ENCODE measurements at regions not wholly inside any gene's neighbourhood (a gene's known extent, or its start where the extent isn't known, plus 50 kb on each side); places are given as distances from the start of the nearest gene placed in this dataset.
"Not testable (repeated sequence)": the region's sequence is repeated elsewhere in the genome, so short reads cannot be mapped to it uniquely, and the experiment has no call there.

- no peak overlapping the region for H3K9ac ChIP-seq
- 0% methylated on average over 3 of the region's 3 CpGs for WGBS (ENCODE audit: low lambda C conversion rate)
- H3K9me3 ChIP-seq = no peaks in the 10 kb centered on the region
- peak; percentile 60 for DNase-seq
- no peaks in the 10 kb centered on the region for H3K79me2 ChIP-seq (ENCODE audit: insufficient read depth)
- POLR2A ChIA-PET = interaction anchor here (1.2 kb wide), 1 partner anchor 310 kb away, joined by 3 read pairs; no protein-coding TSS in a partner anchor
- no peaks in the 10 kb centered on the region for H4K20me1 ChIP-seq (ENCODE audit: insufficient read depth)
- no peaks in the 10 kb centered on the region for H3F3A ChIP-seq (replicated peaks; ENCODE audit: insufficient read depth)
- H2AFZ ChIP-seq (ENCODE audit: low read depth) = no peak overlapping the region
- no peak overlapping the region for H3K4me2 ChIP-seq
- H3K4me1 ChIP-seq (ENCODE audit: control insufficient read depth in 1 of 2, insufficient read depth in 2 of 2, low read depth in 1 of 2, low read length in 1 of 2) = peaks cover 0 to 9% of the 10 kb centered on the region in 2 experiments; a peak in 1 of 4 replicates
- no peak for TF ChIP-seq GABPA (IDR thresholded peaks at IDR 0.05; ENCODE audit: low read depth)
- TF ChIP-seq REST (IDR thresholded peaks at IDR 0.05; ENCODE audit: low read depth, low read length) = no peak
- no peak for TF ChIP-seq NRF1 (IDR thresholded peaks at IDR 0.05; ENCODE audit: low read depth, low read length)
- TF ChIP-seq GATA2 (CRISPR knock-in tag; IDR thresholded peaks at IDR 0.05) = peak; percentile 90
- TF ChIP-seq EP300 (IDR thresholded peaks at IDR 0.05; ENCODE audit: borderline replicate concordance in 1 of 2, low read depth in 1 of 2, low read length in 1 of 2) = peak in 1 of 2 experiments; percentile 88; a peak in 2 of 4 replicates
- peak; percentile 30; the same call in 1 of the 2 replicates for TF ChIP-seq TCF12 (IDR thresholded peaks at IDR 0.05)
- TF ChIP-seq CHD2 (IDR thresholded peaks at IDR 0.05; ENCODE audit: low read length, partially characterized antibody) = peak; percentile 39
- peak; percentile 75; the same call in 1 of the 2 replicates for TF ChIP-seq RCOR1 (IDR thresholded peaks at IDR 0.05; ENCODE audit: low read length)
- 0 out of 2 replicates have a peak, but pooled peaks have one; percentile 49 for TF ChIP-seq FOXJ3 (CRISPR knock-in tag; IDR thresholded peaks at IDR 0.05)
- no peak for TF ChIP-seq USF2 (IDR thresholded peaks at IDR 0.05; ENCODE audit: borderline replicate concordance, low read depth, low read length)
- no peak; the same call in none of the 2 replicates for TF ChIP-seq MXI1 (IDR thresholded peaks at IDR 0.05; ENCODE audit: low read depth, low read length)
- CTCF ChIA-PET = interaction anchor here (0.9 kb wide), 1 partner anchor 65 kb away, joined by 3 read pairs; no protein-coding TSS in a partner anchor
- no peaks in the 10 kb centered on the region for H3K36me3 ChIP-seq (replicated peaks in 1 of 2; ENCODE audit: control insufficient read depth in 1 of 2, insufficient read depth in 2 of 2, low read length in 1 of 2)
- H3K4me3 ChIP-seq (ENCODE audit: low read depth in 2 of 2, low read length in 1 of 2) = no peak overlapping the region
- peak overlapping the region in 1 of 2 experiments; percentile 68; a peak in 2 of 4 replicates for H3K27ac ChIP-seq (ENCODE audit: low read depth in 2 of 2, low read length in 1 of 2)
- H3K27me3 ChIP-seq (ENCODE audit: insufficient read depth) = no peaks in the 10 kb centered on the region
- H3K9me2 ChIP-seq = no peaks in the 10 kb centered on the region
Measured at GRCh38 chrX:38494239-38494823, 67.0 kb upstream of the TSPAN7 start.

GRCh38 chrX:38499658-38500057 is 61.7 kb upstream of the TSPAN7 start:
- H3K4me1 ChIP-seq (ENCODE audit: control insufficient read depth in 1 of 2, insufficient read depth in 2 of 2, low read depth in 1 of 2, low read length in 1 of 2); H4K20me1 ChIP-seq (ENCODE audit: insufficient read depth); H3K9me3 ChIP-seq; DNase-seq; H3K36me3 ChIP-seq (replicated peaks in 1 of 2; ENCODE audit: control insufficient read depth in 1 of 2, insufficient read depth in 2 of 2, low read length in 1 of 2); H3K9me2 ChIP-seq; H3K79me2 ChIP-seq (ENCODE audit: insufficient read depth); H3K9ac ChIP-seq; H3K27me3 ChIP-seq (ENCODE audit: insufficient read depth); H3F3A ChIP-seq (replicated peaks; ENCODE audit: insufficient read depth); H2AFZ ChIP-seq (ENCODE audit: low read depth); H3K27ac ChIP-seq (ENCODE audit: low read depth in 2 of 2, low read length in 1 of 2); H3K4me3 ChIP-seq (ENCODE audit: low read depth in 2 of 2, low read length in 1 of 2); POLR2A ChIA-PET; H3K4me2 ChIP-seq: not testable (repeated sequence)
- CTCF ChIA-PET = interaction anchor here (0.6 kb wide), 1 partner anchor 34 kb away, joined by 4 read pairs; no protein-coding TSS in a partner anchor
- 27% methylated on average over 3 of the region's 3 CpGs for WGBS (ENCODE audit: low lambda C conversion rate)
